GM10248 (cell line): ENCODE measurements at regions not wholly inside any gene's neighbourhood (a gene's known extent, or its start where the extent isn't known, plus 50 kb on each side); places are given as distances from the start of the nearest gene placed in this dataset.

Source experiments
- CTCF ChIA-PET: fragments of 300-600 bp; sonication (Branson Sonifier 250); formaldehyde crosslinking; extraction: SDS; loops from one replicate; lab custom pipeline; 2021; ENCODE audit warnings: antibody characterized with exemption; lab: Yijun Ruan, JAX
- POLR2A ChIA-PET: fragments of 350-650 bp; sonication (Branson Sonifier 250); formaldehyde crosslinking; extraction: SDS; loops from one replicate; lab custom pipeline; 2020; ENCODE audit warnings: antibody characterized with exemption; lab: Yijun Ruan, JAX
- DNase-seq: peaks from one replicate; pipeline ENCODE4 v3.0.0; 2012; ENCODE audit errors: extremely low spot score
- CTCF ChIP-seq: IDR thresholded peaks from 2 replicates; pipeline ENCODE4 v1.5.1; 2012; ENCODE audit warnings: mild to moderate bottlenecking, low read depth; ENCODE audit errors: extremely low read depth, missing control alignments, control extremely low read depth

- DNase-seq: no peak
- POLR2A ChIA-PET: no interaction called here
- CTCF ChIA-PET: no interaction called here
- TF ChIP-seq CTCF: no peak
Measured at GRCh38 chr10:36117231-36117630, 475.1 kb upstream of the FZD8 start.

GRCh38 chr10:36116731-36117130, 474.6 kb upstream of the FZD8 start:
- TF ChIP-seq CTCF: no peak
- ChIA-PET CTCF (no interaction called here), POLR2A (no interaction called here)
- no peak for DNase-seq

- no peak for TF ChIP-seq CTCF
- POLR2A ChIA-PET: no interaction called here
- no peak for DNase-seq
- CTCF ChIA-PET: no interaction called here
Measured at GRCh38 chr10:36116040-36116439, 473.9 kb upstream of the FZD8 start.

GRCh38 chr10:36115364-36115763, 473.3 kb upstream of the FZD8 start:
- ChIA-PET CTCF (no interaction called here), POLR2A (no interaction called here)
- no peak for DNase-seq
- TF ChIP-seq CTCF: no peak

- ChIA-PET POLR2A (no interaction called here), CTCF (no interaction called here)
- DNase-seq: no peak
- no peak for TF ChIP-seq CTCF
Measured at GRCh38 chr10:36114913-36115312, 472.8 kb upstream of the FZD8 start.

- no peak for TF ChIP-seq CTCF
- POLR2A ChIA-PET: no interaction called here
- no peak for DNase-seq
- CTCF ChIA-PET: no interaction called here
Measured at GRCh38 chr10:36114141-36114540, 472.0 kb upstream of the FZD8 start.

- no peak for DNase-seq
- POLR2A ChIA-PET: no interaction called here
- CTCF ChIA-PET: interaction anchor here (1.4 to 2.2 kb wide), 3 partner anchors 10 to 63 kb away, joined by 3 to 7 read pairs (median 7); no protein-coding TSS in a partner anchor
- TF ChIP-seq CTCF: no peak
Measured at GRCh38 chr10:36111676-36112075, 469.6 kb upstream of the FZD8 start.
